Keratinocyte (primary cell): ENCODE measurements at regions not wholly inside any gene's neighbourhood (a gene's known extent, or its start where the extent isn't known, plus 50 kb on each side); places are given as distances from the start of the nearest gene placed in this dataset.

Experiments used
- CTCF ChIP-seq, 3 experiments: IDR thresholded peaks in 1 of 3; conservative IDR thresholded peaks in 1 of 3; optimal IDR thresholded peaks in 1 of 3; 2 replicates in 2 of 3; 3 replicates in 1 of 3; pipeline versions ENCODE3 to v1.5.1; 2011; ENCODE audit warnings: low read length in 3 of 3, mild to moderate bottlenecking in 3 of 3, moderate library complexity in 2 of 3, control low read depth in 1 of 3, inconsistent platforms in 1 of 3; ENCODE audit not compliant: insufficient read depth in 2 of 3; ENCODE audit errors: extremely low read depth in 1 of 3
- EZH2 ChIP-seq: IDR thresholded peaks from one replicate; pipeline ENCODE4 v1.6.1; 2012; ENCODE audit warnings: inconsistent platforms, mild to moderate bottlenecking, low read length, moderate library complexity

GRCh38 chr15:70579766-70580165, 183.6 kb downstream of the UACA start:
- TF ChIP-seq CTCF (optimal IDR thresholded peaks at IDR 0.05 in 1 of 3, IDR thresholded peaks at IDR 0.05 in 1 of 3, conservative IDR thresholded peaks at IDR 0.05 in 1 of 3; ENCODE audit: extremely low read depth in 1 of 3, insufficient read depth in 2 of 3, low read length in 3 of 3), result no peak
- TF ChIP-seq EZH2, result no peak
